ENCODE measurements at regions not wholly inside any gene's neighbourhood (a gene's known extent, or its start where the extent isn't known, plus 50 kb on each side); places are given as distances from the start of the nearest gene placed in this dataset.

DNA sequence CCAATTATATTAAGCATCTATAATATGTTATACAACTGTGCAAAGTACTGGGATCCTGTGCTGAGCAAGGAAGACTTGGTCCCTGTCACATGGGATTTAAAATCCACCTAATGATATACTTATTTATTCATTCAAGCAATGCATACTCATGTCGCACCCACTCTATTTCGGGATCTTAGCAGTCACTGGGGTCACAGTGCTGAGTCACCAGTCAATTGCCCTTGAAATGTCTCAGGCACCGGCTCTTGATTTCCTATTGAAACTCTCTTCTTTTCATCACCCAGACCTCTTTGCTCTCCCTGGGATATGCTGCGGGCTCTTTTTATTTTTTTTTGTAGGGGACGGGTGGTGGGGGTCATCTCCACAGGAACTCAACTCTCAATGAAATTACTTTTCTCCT lies 194.5 kb upstream of the GAP43 start:
- H3K36me3 ChIP-seq (ENCODE audit: control insufficient read depth, insufficient read depth, low read length), result no peaks in the 10 kb centered on the region
- no peaks in the 10 kb centered on the region for H3K27me3 ChIP-seq (ENCODE audit: control insufficient read depth, insufficient read depth, low read length)
- no peak overlapping the region for H3K4me3 ChIP-seq (ENCODE audit: low read depth, low read length)
- H3K9ac ChIP-seq (ENCODE audit: low read depth, low read length), result no peak overlapping the region
- H3K9me3 ChIP-seq (ENCODE audit: control insufficient read depth, insufficient read depth, low read length), result no peaks in the 10 kb centered on the region
- H3K4me1 ChIP-seq (ENCODE audit: control insufficient read depth, insufficient read depth, low read length), result no peaks in the 10 kb centered on the region

DNA sequence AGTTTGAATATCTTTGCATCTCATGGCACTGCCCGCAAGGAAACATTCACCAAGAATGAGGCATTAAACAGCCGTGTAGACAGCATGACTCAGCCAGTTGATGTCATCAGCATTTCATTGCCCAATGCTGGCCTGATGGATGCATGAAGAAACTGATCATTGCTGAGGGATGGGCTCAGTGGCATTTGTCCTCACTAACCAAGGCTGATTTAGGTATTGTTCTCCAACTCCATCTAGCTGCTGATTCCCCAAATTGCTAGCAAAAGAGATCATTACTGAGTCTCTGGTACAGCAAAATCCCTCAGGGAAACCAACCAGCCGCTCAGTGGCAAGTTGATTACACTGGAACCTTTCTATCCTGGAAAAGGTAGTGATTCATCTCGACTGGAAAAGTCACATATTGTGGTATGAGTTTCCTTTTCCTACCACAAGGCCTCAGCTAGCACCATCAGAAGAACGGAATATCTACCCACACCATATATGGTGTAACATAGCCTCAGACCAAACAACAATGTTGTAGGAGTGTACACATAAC lies 186.5 kb upstream of the GAP43 start:
- Histone ChIP-seq H3K36me3 (ENCODE audit: control insufficient read depth, insufficient read depth, low read length) (no peaks in the 10 kb centered on the region), H3K9ac (ENCODE audit: low read depth, low read length) (no peak overlapping the region), H3K4me1 (ENCODE audit: control insufficient read depth, insufficient read depth, low read length) (no peaks in the 10 kb centered on the region)

DNA sequence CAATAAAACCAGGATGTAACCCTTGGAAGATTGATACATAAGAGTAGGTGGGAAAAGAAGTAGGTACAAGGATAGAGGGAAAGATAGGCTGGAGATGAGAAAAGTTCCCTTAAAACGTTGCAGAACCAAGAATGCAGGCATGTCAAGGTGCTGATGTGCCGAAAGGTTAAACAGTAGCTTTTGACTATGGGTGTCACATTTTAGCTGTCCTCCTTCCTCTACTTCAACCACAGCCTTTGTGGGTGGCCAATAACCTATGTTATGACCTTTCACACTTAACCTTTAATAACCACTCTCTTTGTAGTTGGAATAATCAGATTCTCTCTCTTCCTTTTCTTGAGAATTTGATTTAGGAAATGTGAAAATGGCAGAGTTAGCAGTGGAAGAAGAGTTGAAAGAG lies 184.5 kb upstream of the GAP43 start:
- no peak overlapping the region for H3K9ac ChIP-seq (ENCODE audit: low read depth, low read length)
- H3K4me3 ChIP-seq (ENCODE audit: low read depth, low read length), result no peak overlapping the region
- H3K36me3 ChIP-seq (ENCODE audit: control insufficient read depth, insufficient read depth, low read length), result no peaks in the 10 kb centered on the region
- H3K9me3 ChIP-seq (ENCODE audit: control insufficient read depth, insufficient read depth, low read length), result no peaks in the 10 kb centered on the region
- H3K27me3 ChIP-seq (ENCODE audit: control insufficient read depth, insufficient read depth, low read length), result no peaks in the 10 kb centered on the region
- no peaks in the 10 kb centered on the region for H3K4me1 ChIP-seq (ENCODE audit: control insufficient read depth, insufficient read depth, low read length)

More for the DNA sequence above, 186.5 kb upstream of the GAP43 start:
- H3K4me3 ChIP-seq (ENCODE audit: low read depth, low read length), result no peak overlapping the region
- no peaks in the 10 kb centered on the region for H3K27me3 ChIP-seq (ENCODE audit: control insufficient read depth, insufficient read depth, low read length)
- no peaks in the 10 kb centered on the region for H3K9me3 ChIP-seq (ENCODE audit: control insufficient read depth, insufficient read depth, low read length)

DNA sequence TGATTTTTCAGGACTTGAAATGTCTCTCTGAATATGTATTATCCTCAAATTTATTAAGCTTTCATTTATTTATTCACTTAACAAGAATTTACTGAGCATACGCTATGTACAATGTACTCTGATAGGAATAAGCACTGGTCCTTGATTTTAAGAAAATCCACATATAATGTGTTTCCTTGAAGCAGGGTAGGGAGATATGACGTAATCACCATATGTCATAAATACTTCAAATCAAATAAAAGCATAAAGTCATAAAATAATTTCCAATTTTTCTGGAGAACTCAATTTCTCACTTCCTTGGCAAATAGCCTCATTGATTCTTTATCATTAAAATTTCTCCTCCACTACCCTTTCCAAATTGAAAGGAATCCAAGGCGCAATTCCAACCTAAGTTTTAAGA lies 177.8 kb upstream of the GAP43 start:
- Histone ChIP-seq H3K4me1 (ENCODE audit: control insufficient read depth, insufficient read depth, low read length) (no peaks in the 10 kb centered on the region), H3K9me3 (ENCODE audit: control insufficient read depth, insufficient read depth, low read length) (no peaks in the 10 kb centered on the region), H3K27me3 (ENCODE audit: control insufficient read depth, insufficient read depth, low read length) (no peaks in the 10 kb centered on the region)

DNA sequence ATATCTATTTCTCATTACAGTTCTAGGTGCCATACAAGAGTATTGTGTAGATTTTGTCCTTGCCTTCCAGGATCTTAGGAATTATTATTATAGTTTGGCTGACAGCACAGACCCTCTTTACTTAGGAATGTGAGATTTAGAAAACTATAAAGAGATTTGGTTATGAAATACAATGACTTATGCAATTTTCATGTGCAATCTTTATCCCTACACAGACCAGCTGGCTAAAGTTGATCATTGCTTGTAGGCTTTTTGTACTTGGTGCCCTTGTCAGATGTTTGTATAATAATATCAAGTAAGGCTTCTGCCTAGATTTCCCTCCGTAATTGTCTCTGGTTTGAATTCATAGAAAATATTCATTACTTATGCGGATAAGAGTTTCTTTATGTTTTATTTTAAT lies 174.5 kb upstream of the GAP43 start:
- Histone ChIP-seq H3K36me3 (ENCODE audit: control insufficient read depth, insufficient read depth, low read length) (no peaks in the 10 kb centered on the region), H3K9ac (ENCODE audit: low read depth, low read length) (no peak overlapping the region), H3K9me3 (ENCODE audit: control insufficient read depth, insufficient read depth, low read length) (no peaks in the 10 kb centered on the region), H3K4me1 (ENCODE audit: control insufficient read depth, insufficient read depth, low read length) (peaks cover under 1% of the 10 kb centered on the region), H3K4me3 (ENCODE audit: low read depth, low read length) (no peak overlapping the region), H3K27me3 (ENCODE audit: control insufficient read depth, insufficient read depth, low read length) (no peaks in the 10 kb centered on the region)

More for the DNA sequence above, 177.8 kb upstream of the GAP43 start:
- Histone ChIP-seq H3K4me3 (ENCODE audit: low read depth, low read length) (no peak overlapping the region), H3K9ac (ENCODE audit: low read depth, low read length) (no peak overlapping the region), H3K36me3 (ENCODE audit: control insufficient read depth, insufficient read depth, low read length) (no peaks in the 10 kb centered on the region)

DNA sequence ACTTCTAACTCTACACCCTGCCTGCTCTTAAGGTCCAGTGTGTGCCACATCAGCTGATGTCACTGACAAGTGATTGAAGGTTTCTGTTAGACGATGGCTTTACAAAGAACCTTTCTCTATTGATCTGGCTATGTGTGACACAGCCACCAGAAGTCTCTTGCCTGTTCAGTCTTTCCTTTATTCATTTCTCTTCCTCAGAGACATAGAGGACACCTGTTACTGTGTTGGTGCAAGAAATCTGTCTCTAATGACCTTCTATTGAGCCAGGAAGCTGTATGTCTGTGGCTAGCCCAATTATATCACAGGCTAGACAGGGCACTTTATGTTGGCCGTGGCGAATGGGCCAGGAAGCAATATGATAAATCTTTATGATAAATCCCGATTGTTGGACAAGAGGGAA lies 173.3 kb upstream of the GAP43 start:
- no peak overlapping the region for H3K4me3 ChIP-seq (ENCODE audit: low read depth, low read length)

DNA sequence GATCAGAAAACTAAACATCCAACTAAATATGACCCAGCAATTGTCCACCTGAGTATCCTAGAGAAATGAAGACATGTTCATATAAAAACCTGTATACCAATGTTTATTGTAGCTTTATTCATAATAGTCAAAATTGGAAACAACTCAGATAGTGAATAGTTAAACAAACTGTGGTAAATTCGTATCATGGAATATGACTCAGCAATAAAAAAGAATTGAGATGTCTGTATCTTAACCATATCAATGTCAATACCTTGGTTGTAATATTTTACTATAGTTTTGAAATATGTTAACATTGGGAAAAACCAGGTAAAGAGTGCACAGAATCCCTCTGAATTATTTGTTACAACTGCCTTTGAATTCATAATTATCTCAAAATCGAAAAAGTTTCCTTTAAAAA lies 159.3 kb upstream of the GAP43 start:
- no peaks in the 10 kb centered on the region for H3K9me3 ChIP-seq (ENCODE audit: control insufficient read depth, insufficient read depth, low read length)
- H3K4me1 ChIP-seq (ENCODE audit: control insufficient read depth, insufficient read depth, low read length), result no peaks in the 10 kb centered on the region
- no peaks in the 10 kb centered on the region for H3K27me3 ChIP-seq (ENCODE audit: control insufficient read depth, insufficient read depth, low read length)
- no peak overlapping the region for H3K4me3 ChIP-seq (ENCODE audit: low read depth, low read length)
- H3K36me3 ChIP-seq (ENCODE audit: control insufficient read depth, insufficient read depth, low read length), result no peaks in the 10 kb centered on the region
- H3K9ac ChIP-seq (ENCODE audit: low read depth, low read length), result no peak overlapping the region

More for the DNA sequence above, 173.3 kb upstream of the GAP43 start:
- Histone ChIP-seq H3K36me3 (ENCODE audit: control insufficient read depth, insufficient read depth, low read length) (no peaks in the 10 kb centered on the region), H3K27me3 (ENCODE audit: control insufficient read depth, insufficient read depth, low read length) (no peaks in the 10 kb centered on the region), H3K9me3 (ENCODE audit: control insufficient read depth, insufficient read depth, low read length) (no peaks in the 10 kb centered on the region), H3K4me1 (ENCODE audit: control insufficient read depth, insufficient read depth, low read length) (peaks cover 4% of the 10 kb centered on the region), H3K9ac (ENCODE audit: low read depth, low read length) (no peak overlapping the region)

DNA sequence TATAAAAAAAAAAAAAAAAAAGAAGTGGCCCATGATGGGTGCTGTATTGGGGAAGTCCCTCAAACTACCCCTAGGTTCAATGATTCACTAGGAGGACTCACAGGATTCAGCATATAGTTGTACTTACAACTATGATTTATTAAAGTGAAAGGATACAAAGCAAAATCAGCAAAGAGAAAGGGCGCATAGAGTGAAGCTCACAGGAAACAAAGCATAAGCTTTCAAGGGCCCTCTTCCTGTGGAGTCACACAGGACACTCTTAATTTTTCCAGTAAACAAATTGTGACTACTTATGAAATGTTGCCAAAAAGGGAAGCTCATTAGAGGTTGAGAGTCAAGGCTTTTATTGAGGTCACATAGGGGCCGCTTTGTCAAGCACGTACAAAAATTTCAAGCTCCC lies 153.7 kb upstream of the GAP43 start:
- Histone ChIP-seq H3K27me3 (ENCODE audit: control insufficient read depth, insufficient read depth, low read length) (no peaks in the 10 kb centered on the region), H3K4me3 (ENCODE audit: low read depth, low read length) (no peak overlapping the region), H3K4me1 (ENCODE audit: control insufficient read depth, insufficient read depth, low read length) (no peaks in the 10 kb centered on the region), H3K9ac (ENCODE audit: low read depth, low read length) (no peak overlapping the region), H3K36me3 (ENCODE audit: control insufficient read depth, insufficient read depth, low read length) (no peaks in the 10 kb centered on the region), H3K9me3 (ENCODE audit: control insufficient read depth, insufficient read depth, low read length) (no peaks in the 10 kb centered on the region)

DNA sequence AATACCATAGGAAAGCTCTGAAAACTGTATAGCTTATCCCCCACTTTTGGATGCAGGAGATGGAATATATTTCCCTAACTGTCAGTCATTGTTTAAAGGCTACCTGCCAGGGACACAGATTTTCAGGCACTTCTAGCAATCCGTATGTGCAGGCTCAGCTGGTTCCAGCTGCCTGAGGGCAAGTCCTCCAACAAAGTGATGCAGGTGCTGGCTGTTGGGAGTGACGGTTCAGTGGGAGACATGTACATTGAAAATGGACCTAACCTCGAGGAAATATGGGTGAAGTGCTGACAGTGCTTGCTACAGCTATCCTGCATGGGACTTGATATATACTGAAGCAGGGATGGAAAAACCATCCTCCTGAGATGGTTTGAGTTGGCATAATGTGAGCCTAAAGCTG lies 153.1 kb upstream of the GAP43 start:
- Histone ChIP-seq H3K27me3 (ENCODE audit: control insufficient read depth, insufficient read depth, low read length) (no peaks in the 10 kb centered on the region), H3K9me3 (ENCODE audit: control insufficient read depth, insufficient read depth, low read length) (no peaks in the 10 kb centered on the region), H3K36me3 (ENCODE audit: control insufficient read depth, insufficient read depth, low read length) (no peaks in the 10 kb centered on the region), H3K4me3 (ENCODE audit: low read depth, low read length) (no peak overlapping the region), H3K4me1 (ENCODE audit: control insufficient read depth, insufficient read depth, low read length) (peaks cover 3% of the 10 kb centered on the region), H3K9ac (ENCODE audit: low read depth, low read length) (no peak overlapping the region)

DNA sequence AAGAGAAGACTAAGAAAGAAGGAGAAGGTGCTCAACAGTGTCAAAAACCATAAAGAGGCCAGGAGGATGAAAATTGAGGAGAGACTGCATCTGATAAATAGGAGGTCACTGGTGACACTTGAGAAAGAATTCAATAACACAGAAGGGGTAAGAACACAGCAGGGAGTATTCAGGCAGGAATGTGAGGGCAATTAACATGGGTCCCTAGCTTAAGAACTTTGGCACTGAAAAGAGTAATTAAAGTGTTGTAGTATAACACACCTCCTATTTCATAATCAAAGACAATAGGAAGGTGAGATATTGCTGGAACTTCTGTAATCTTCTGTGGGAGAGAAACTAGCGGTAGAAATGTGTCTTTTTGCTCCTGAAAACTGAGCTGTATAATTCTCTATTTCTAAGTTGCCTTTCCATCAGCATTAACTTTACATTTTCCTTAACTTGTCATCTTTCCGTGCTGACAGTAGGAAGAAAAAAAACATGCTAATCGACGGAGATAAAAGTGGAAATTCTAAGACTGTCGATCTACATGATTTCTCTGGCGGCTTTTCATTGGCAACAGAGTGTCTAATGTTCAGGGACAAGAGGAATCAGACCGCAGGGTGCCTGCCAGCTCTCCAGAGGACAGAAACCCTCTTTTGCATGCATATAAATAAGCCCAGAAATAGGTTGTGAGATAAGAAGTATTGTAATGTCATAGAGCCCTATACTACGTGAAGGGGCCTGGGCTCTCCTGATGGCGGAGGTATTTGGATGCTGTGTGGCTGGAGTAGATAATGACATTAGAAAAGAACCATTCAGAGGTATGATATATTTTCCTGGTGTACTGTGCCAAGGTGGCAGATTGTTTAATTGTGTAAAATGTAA lies 147.9 kb upstream of the GAP43 start:
- peaks cover 10% of the 10 kb centered on the region for H3K4me1 ChIP-seq (ENCODE audit: control insufficient read depth, insufficient read depth, low read length)
- H3K4me3 ChIP-seq (ENCODE audit: low read depth, low read length), result no peak overlapping the region
- H3K9ac ChIP-seq (ENCODE audit: low read depth, low read length), result no peak overlapping the region
- H3K36me3 ChIP-seq (ENCODE audit: control insufficient read depth, insufficient read depth, low read length), result no peaks in the 10 kb centered on the region
- H3K9me3 ChIP-seq (ENCODE audit: control insufficient read depth, insufficient read depth, low read length), result no peaks in the 10 kb centered on the region
- H3K27me3 ChIP-seq (ENCODE audit: control insufficient read depth, insufficient read depth, low read length), result no peaks in the 10 kb centered on the region

DNA sequence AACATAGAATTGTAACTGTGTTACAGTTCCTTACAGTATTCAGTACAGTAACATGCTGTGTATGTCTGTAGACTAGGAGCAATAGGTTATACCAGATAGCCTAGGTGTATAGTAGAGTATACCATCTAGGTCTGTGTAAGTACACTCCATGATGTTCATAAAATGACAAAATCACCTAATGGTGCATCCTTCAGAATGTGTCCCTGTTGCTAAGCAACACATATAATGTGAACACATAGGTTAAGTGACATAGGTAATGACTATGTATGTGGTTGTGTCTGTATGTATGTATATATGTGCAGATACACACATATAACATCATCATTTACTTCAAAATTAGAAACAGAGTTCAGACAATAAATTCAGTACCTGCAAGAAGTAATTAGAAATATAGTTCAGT lies 146.8 kb upstream of the GAP43 start:
- H3K27me3 ChIP-seq (ENCODE audit: control insufficient read depth, insufficient read depth, low read length), result no peaks in the 10 kb centered on the region
- H3K9ac ChIP-seq (ENCODE audit: low read depth, low read length), result no peak overlapping the region
- no peaks in the 10 kb centered on the region for H3K36me3 ChIP-seq (ENCODE audit: control insufficient read depth, insufficient read depth, low read length)
- no peak overlapping the region for H3K4me3 ChIP-seq (ENCODE audit: low read depth, low read length)
- H3K9me3 ChIP-seq (ENCODE audit: control insufficient read depth, insufficient read depth, low read length), result no peaks in the 10 kb centered on the region
- H3K4me1 ChIP-seq (ENCODE audit: control insufficient read depth, insufficient read depth, low read length), result peaks cover 10% of the 10 kb centered on the region

DNA sequence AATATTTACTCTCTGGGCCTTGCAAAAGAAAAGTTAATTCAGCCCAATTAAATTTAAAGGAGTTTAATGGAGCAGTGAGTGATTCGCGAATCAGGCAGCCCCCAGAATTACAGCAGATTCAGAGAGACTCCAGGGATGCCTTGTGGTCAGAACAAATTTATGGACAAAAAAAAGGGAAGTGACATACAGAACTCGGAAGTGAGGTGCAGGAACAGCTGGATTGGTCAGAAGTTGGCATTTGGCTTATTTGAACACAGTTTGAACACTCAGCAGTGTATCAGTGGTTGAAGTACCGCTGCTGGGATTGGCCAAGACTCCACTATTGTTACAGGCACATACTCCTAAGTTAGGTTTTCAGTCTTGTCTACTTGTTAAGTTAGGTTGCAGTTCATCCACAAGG lies 145.0 kb upstream of the GAP43 start:
- peaks cover 10% of the 10 kb centered on the region for H3K4me1 ChIP-seq (ENCODE audit: control insufficient read depth, insufficient read depth, low read length)
- no peak overlapping the region for H3K4me3 ChIP-seq (ENCODE audit: low read depth, low read length)
- no peaks in the 10 kb centered on the region for H3K27me3 ChIP-seq (ENCODE audit: control insufficient read depth, insufficient read depth, low read length)
- no peak overlapping the region for H3K9ac ChIP-seq (ENCODE audit: low read depth, low read length)
- H3K9me3 ChIP-seq (ENCODE audit: control insufficient read depth, insufficient read depth, low read length), result no peaks in the 10 kb centered on the region
- no peaks in the 10 kb centered on the region for H3K36me3 ChIP-seq (ENCODE audit: control insufficient read depth, insufficient read depth, low read length)

Data from iPS-15b (cell line).